ENCODE measurements at regions not wholly inside any gene's neighbourhood (a gene's known extent, or its start where the extent isn't known, plus 50 kb on each side); places are given as distances from the start of the nearest gene placed in this dataset.

- H3K23ac ChIP-seq (ENCODE audit: insufficient read length), result no peak overlapping the region
- no peaks in the 10 kb centered on the region for H4K20me1 ChIP-seq (replicated peaks in 1 of 2; ENCODE audit: control insufficient read depth in 1 of 2, insufficient read depth in 2 of 2, low read length in 2 of 2)
- no peak overlapping the region for H3K18ac ChIP-seq (ENCODE audit: extremely low read depth, low read length)
- H2AFZ ChIP-seq (ENCODE audit: low read length), result no peak overlapping the region
- no peaks in the 10 kb centered on the region for H3K23me2 ChIP-seq (ENCODE audit: low read depth, low read length)
- H3K9ac ChIP-seq (replicated peaks in 1 of 4; ENCODE audit: extremely low read depth in 1 of 4, low read depth in 3 of 4, low read length in 3 of 4), result no peak overlapping the region
- no peaks in the 10 kb centered on the region for H3K79me1 ChIP-seq (ENCODE audit: low read depth, low read length)
- TF ChIP-seq MAFK (IDR thresholded peaks at IDR 0.05; ENCODE audit: low read depth, low read length) (no peak), GABPA (IDR thresholded peaks at IDR 0.05; ENCODE audit: borderline replicate concordance, insufficient read depth, low read length) (no peak), NANOG (IDR thresholded peaks at IDR 0.05; ENCODE audit: insufficient read depth, low read depth, low read length, poor library complexity, severe bottlenecking) (no peak), RXRA (IDR thresholded peaks at IDR 0.05; ENCODE audit: insufficient read depth, low read depth, low read length) (no peak), CREB1 (IDR thresholded peaks at IDR 0.05) (no peak), RBBP5 (IDR thresholded peaks at IDR 0.05; ENCODE audit: borderline replicate concordance, low read depth, low read length) (no peak), SIX5 (IDR thresholded peaks at IDR 0.05; ENCODE audit: low read depth, low read length) (no peak), CTBP2 (IDR thresholded peaks at IDR 0.05; ENCODE audit: borderline replicate concordance, insufficient read depth, insufficient read length, low read length) (no peak), JUN (IDR thresholded peaks at IDR 0.05; ENCODE audit: low read depth, low read length) (no peak), TAF7 (optimal IDR thresholded peaks at IDR 0.05; ENCODE audit: borderline replicate concordance, low read depth, low read length) (no peak)
- no peak overlapping the region for H2BK20ac ChIP-seq (ENCODE audit: low read length)
- no peak overlapping the region for H2BK5ac ChIP-seq (ENCODE audit: low read depth, low read length)
- H2BK15ac ChIP-seq (ENCODE audit: low read length), result no peak overlapping the region
- WGBS, 2 experiments (ENCODE audit: extremely low coverage in 1 of 2, insufficient coverage in 1 of 2, insufficient read length in 1 of 2, insufficient replicate concordance in 2 of 2, low coverage in 1 of 2, low lambda C conversion rate in 2 of 2, missing lambda C conversion rate in 1 of 2), result 88% methylated on average over 1 of the region's 1 CpG; no CpG with 5 or more reads in 1 of the 2 experiments
- H2BK12ac ChIP-seq (ENCODE audit: low read depth, low read length), result no peak overlapping the region
- no peak overlapping the region for H4K5ac ChIP-seq (ENCODE audit: insufficient read length, low read depth, low read length)
- H3K9me3 ChIP-seq (ENCODE audit: insufficient read depth in 2 of 2, low read depth in 1 of 2, low read length in 1 of 2), result no peaks in the 10 kb centered on the region
- DNase-seq (ENCODE audit: low read depth in 1 of 2, low spot score in 2 of 2) (no peak), FAIRE-seq (no peak)
- no peaks in the 10 kb centered on the region for H3K27me3 ChIP-seq (replicated peaks in 1 of 4; ENCODE audit: control insufficient read depth in 3 of 4, extremely low read depth in 1 of 4, insufficient read depth in 3 of 4, low read length in 3 of 4)
- no peak overlapping the region for H4K8ac ChIP-seq (ENCODE audit: extremely low read depth, insufficient read depth, low read length)
- H3K56ac ChIP-seq (replicated peaks; ENCODE audit: insufficient read length, low read depth, low read length), result no peak overlapping the region
- H4K91ac ChIP-seq (replicated peaks; ENCODE audit: insufficient read length, low read length), result no peak overlapping the region
- no peak overlapping the region for H3K4me3 ChIP-seq (ENCODE audit: extremely low read depth in 1 of 4, insufficient read depth in 2 of 4, low read depth in 3 of 4, low read length in 4 of 4)
- H3K4ac ChIP-seq (replicated peaks; ENCODE audit: insufficient read length, low read depth, low read length), result no peak overlapping the region
- no peak overlapping the region for H3K14ac ChIP-seq (ENCODE audit: insufficient read length)
- POLR2A ChIA-PET (ENCODE audit: partially characterized antibody), result no interaction called here
- H3K4me1 ChIP-seq (replicated peaks in 1 of 4; ENCODE audit: control insufficient read depth in 3 of 4, insufficient read depth in 4 of 4, low read length in 3 of 4), result no peaks in the 10 kb centered on the region
- H3K27ac ChIP-seq (ENCODE audit: low read depth, low read length), result no peak overlapping the region
- no peaks in the 10 kb centered on the region for H3K79me2 ChIP-seq (ENCODE audit: control insufficient read depth in 1 of 2, insufficient read depth in 2 of 2, low read length in 2 of 2)
- H3K36me3 ChIP-seq (ENCODE audit: control insufficient read depth in 2 of 4, insufficient read depth in 4 of 4, low read length in 3 of 4), result no peaks in the 10 kb centered on the region
- H2AK5ac ChIP-seq (ENCODE audit: low read depth, low read length), result no peak overlapping the region
- H2BK120ac ChIP-seq (replicated peaks; ENCODE audit: low read depth, low read length), result no peak overlapping the region
- H3K4me2 ChIP-seq (ENCODE audit: insufficient read depth in 1 of 2, low read depth in 2 of 2, low read length in 2 of 2), result no peak overlapping the region
- CTCF ChIA-PET (ENCODE audit: partially characterized antibody), result no interaction called here
Observed at GRCh38 chr4:11337287-11337686, 91.4 kb downstream of the HS3ST1 start.

All from H1 (cell line).